ENCODE measurements at regions not wholly inside any gene's neighbourhood (a gene's known extent, or its start where the extent isn't known, plus 50 kb on each side); places are given as distances from the start of the nearest gene placed in this dataset.

DNA sequence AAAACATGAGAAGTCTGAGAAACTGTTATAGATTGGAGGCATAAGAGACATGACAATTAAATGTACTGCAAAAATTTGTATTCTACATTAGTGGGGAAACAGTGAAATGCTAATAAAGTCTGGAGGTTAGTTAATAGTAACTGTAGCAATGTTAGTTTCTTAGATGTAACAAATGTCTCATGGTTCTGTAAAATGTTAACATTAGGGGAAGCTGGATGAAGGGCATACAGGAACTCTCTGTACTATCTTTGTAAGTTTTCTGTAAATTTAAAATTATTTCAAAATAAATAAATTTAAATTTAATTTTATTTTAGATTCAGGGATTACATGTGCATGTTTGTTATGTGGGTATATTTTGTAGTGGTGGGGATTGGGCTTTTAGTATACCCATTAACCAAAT lies 70.0 kb upstream of the IRX6 start:
- TF ChIP-seq FOXJ3 (CRISPR knock-in tag; IDR thresholded peaks at IDR 0.05) (no peak), RAD21 (IDR thresholded peaks at IDR 0.05; ENCODE audit: low read length) (no peak), RFX5 (IDR thresholded peaks at IDR 0.05; ENCODE audit: low read length) (no peak), FOSL2 (IDR thresholded peaks at IDR 0.05; ENCODE audit: borderline replicate concordance, low read depth) (no peak), JUND (IDR thresholded peaks at IDR 0.05) (no peak), NFIC (IDR thresholded peaks at IDR 0.05; ENCODE audit: borderline replicate concordance) (no peak), POLR2AphosphoS5 (IDR thresholded peaks at IDR 0.05; ENCODE audit: low read depth, low read length) (no peak), MAX (IDR thresholded peaks at IDR 0.05; ENCODE audit: low read depth) (no peak), FOXM1 (IDR thresholded peaks at IDR 0.05; ENCODE audit: low read depth) (no peak)

DNA sequence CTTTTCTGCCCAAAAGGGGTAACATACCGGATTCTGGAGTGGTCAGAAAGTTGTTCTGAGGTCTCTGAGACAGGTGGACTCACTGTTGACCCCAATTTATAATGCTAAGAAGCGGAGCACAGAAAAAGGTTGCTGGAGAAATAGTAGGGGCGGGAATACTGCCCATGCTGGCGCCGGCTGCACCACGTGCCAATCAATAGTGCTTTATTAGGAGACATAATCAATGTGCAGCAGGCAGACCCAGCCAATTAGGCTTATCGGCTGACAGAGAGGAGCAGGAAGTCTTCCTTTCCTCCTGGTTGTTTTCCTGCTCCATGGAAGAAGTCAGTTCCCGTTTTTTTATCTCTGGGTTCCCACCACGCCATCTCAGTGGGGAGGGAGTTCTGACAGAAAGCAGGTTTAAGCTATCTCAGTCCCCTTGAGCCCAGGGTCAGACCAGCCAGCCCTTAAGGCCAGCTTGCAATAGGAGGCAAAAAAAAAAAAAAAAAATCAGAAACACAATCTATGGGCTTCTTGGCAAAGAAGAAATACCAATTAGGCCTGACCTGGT lies 68.2 kb upstream of the IRX6 start:
- TF ChIP-seq JUND (IDR thresholded peaks at IDR 0.05) = no peak
- TF ChIP-seq FOXJ3 (CRISPR knock-in tag; IDR thresholded peaks at IDR 0.05) = no peak
- TF ChIP-seq SIN3A (IDR thresholded peaks at IDR 0.05; ENCODE audit: borderline replicate concordance, low read depth, low read length) = no peak
- TF ChIP-seq RAD21 (IDR thresholded peaks at IDR 0.05; ENCODE audit: low read length) = no peak
- TF ChIP-seq GATA2 (CRISPR knock-in tag; IDR thresholded peaks at IDR 0.05) = no peak
- TF ChIP-seq PBX3 (IDR thresholded peaks at IDR 0.05) = no peak
- TF ChIP-seq NRF1 (IDR thresholded peaks at IDR 0.05; ENCODE audit: low read depth, low read length) = no peak
- H3K4me3 ChIP-seq (ENCODE audit: low read depth in 2 of 2, low read length in 1 of 2) = no peak overlapping the region
- H4K20me1 ChIP-seq (ENCODE audit: insufficient read depth) = no peaks in the 10 kb centered on the region
- H3F3A ChIP-seq (replicated peaks; ENCODE audit: insufficient read depth) = no peaks in the 10 kb centered on the region
- no peak overlapping the region for H2AFZ ChIP-seq (ENCODE audit: low read depth)
- H3K27ac ChIP-seq (ENCODE audit: low read depth in 2 of 2, low read length in 1 of 2) = peak overlapping the region in 1 of 2 experiments; percentile 28; a peak in 1 of 4 replicates
- H3K9ac ChIP-seq = no peak overlapping the region
- H3K9me2 ChIP-seq = no peaks in the 10 kb centered on the region
- CTCF ChIA-PET = no interaction called here
- peak; percentile 14 for DNase-seq
- no peaks in the 10 kb centered on the region for H3K27me3 ChIP-seq (ENCODE audit: insufficient read depth)
- H3K4me1 ChIP-seq (ENCODE audit: control insufficient read depth in 1 of 2, insufficient read depth in 2 of 2, low read depth in 1 of 2, low read length in 1 of 2) = peaks cover 0 to 18% of the 10 kb centered on the region in 2 experiments; a peak in 1 of 4 replicates
- no peaks in the 10 kb centered on the region for H3K9me3 ChIP-seq
- WGBS (ENCODE audit: low lambda C conversion rate) = 39% methylated on average over 9 of the region's 9 CpGs
- POLR2A ChIA-PET = no interaction called here
- H3K4me2 ChIP-seq = no peak overlapping the region
- H3K36me3 ChIP-seq (replicated peaks in 1 of 2; ENCODE audit: control insufficient read depth in 1 of 2, insufficient read depth in 2 of 2, low read length in 1 of 2) = no peaks in the 10 kb centered on the region
- no peaks in the 10 kb centered on the region for H3K79me2 ChIP-seq (ENCODE audit: insufficient read depth)

More for the DNA sequence above, 70.0 kb upstream of the IRX6 start:
- no peak overlapping the region for H3K27ac ChIP-seq (ENCODE audit: low read depth in 2 of 2, low read length in 1 of 2)
- POLR2A ChIA-PET = no interaction called here
- no peak for DNase-seq
- no peaks in the 10 kb centered on the region for H3K79me2 ChIP-seq (ENCODE audit: insufficient read depth)
- no peaks in the 10 kb centered on the region for H4K20me1 ChIP-seq (ENCODE audit: insufficient read depth)
- H2AFZ ChIP-seq (ENCODE audit: low read depth) = no peak overlapping the region
- CTCF ChIA-PET = no interaction called here
- H3K4me2 ChIP-seq = no peak overlapping the region
- H3K9me2 ChIP-seq = no peaks in the 10 kb centered on the region
- H3K4me1 ChIP-seq (ENCODE audit: control insufficient read depth in 1 of 2, insufficient read depth in 2 of 2, low read depth in 1 of 2, low read length in 1 of 2) = peaks cover 0 to 22% of the 10 kb centered on the region in 2 experiments; a peak in 1 of 4 replicates
- H3K4me3 ChIP-seq (ENCODE audit: low read depth in 2 of 2, low read length in 1 of 2) = no peak overlapping the region
- H3F3A ChIP-seq (replicated peaks; ENCODE audit: insufficient read depth) = no peaks in the 10 kb centered on the region
- H3K9ac ChIP-seq = no peak overlapping the region
- no peaks in the 10 kb centered on the region for H3K9me3 ChIP-seq
- H3K27me3 ChIP-seq (ENCODE audit: insufficient read depth) = no peaks in the 10 kb centered on the region
- no peaks in the 10 kb centered on the region for H3K36me3 ChIP-seq (replicated peaks in 1 of 2; ENCODE audit: control insufficient read depth in 1 of 2, insufficient read depth in 2 of 2, low read length in 1 of 2)

All from SK-N-SH (cell line).